ENCODE measurements at regions not wholly inside any gene's neighbourhood (a gene's known extent, or its start where the extent isn't known, plus 50 kb on each side); places are given as distances from the start of the nearest gene placed in this dataset.

DNA sequence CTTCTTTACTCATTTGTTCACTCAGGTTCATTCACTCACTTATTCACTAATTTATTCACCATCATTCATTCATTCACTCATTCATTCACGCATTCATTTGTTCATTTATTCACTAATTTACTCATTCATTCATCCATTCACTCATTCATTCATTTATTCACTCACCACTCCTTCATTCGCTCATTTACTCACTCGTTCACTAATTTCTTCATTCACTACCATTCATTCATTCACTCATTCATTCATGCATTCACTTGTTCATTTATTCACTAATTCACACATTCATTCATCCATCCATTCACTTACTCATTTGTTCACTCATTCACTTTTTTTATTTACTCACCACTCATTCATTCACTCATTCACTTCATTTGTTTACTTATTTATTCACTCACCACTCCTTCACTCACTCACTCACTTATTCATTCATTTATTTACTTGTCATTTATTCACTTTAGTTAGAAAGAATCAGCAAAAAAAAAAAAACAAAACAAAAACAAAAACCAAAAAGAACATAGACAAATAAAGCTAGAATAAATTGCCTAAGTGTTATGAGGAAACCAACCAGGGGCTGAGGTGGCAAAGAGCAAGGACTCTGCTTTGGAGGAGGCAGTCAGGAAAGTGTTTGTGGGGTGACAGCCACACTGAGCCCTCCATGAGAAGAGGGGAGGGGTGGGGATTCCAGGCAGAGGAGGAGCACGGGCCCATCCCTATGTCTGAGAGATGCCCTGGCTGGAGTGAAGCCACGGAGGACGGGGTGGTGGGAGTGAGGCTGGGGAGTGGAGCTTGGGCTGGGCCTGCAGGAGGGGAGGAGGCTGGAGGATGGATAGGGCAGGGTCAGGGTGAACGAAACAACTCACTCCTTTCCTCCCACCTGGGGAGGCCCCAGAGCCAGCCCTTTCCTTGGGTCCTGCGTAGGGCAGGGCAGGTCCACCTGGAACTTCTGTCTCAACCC is 129.2 kb upstream of the WNT4 start:
- no peak overlapping the region for H3K4me3 ChIP-seq (replicated peaks; ENCODE audit: low read depth, low read length)
- TF ChIP-seq, protein P1, sequence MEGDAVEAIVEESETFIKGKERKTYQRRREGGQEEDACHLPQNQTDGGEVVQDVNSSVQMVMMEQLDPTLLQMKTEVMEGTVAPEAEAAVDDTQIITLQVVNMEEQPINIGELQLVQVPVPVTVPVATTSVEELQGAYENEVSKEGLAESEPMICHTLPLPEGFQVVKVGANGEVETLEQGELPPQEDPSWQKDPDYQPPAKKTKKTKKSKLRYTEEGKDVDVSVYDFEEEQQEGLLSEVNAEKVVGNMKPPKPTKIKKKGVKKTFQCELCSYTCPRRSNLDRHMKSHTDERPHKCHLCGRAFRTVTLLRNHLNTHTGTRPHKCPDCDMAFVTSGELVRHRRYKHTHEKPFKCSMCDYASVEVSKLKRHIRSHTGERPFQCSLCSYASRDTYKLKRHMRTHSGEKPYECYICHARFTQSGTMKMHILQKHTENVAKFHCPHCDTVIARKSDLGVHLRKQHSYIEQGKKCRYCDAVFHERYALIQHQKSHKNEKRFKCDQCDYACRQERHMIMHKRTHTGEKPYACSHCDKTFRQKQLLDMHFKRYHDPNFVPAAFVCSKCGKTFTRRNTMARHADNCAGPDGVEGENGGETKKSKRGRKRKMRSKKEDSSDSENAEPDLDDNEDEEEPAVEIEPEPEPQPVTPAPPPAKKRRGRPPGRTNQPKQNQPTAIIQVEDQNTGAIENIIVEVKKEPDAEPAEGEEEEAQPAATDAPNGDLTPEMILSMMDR (IDR thresholded peaks at IDR 0.05; ENCODE audit: low read length, missing control alignments) = no peak
- DNase-seq (ENCODE audit: low read depth) = no peak

DNA sequence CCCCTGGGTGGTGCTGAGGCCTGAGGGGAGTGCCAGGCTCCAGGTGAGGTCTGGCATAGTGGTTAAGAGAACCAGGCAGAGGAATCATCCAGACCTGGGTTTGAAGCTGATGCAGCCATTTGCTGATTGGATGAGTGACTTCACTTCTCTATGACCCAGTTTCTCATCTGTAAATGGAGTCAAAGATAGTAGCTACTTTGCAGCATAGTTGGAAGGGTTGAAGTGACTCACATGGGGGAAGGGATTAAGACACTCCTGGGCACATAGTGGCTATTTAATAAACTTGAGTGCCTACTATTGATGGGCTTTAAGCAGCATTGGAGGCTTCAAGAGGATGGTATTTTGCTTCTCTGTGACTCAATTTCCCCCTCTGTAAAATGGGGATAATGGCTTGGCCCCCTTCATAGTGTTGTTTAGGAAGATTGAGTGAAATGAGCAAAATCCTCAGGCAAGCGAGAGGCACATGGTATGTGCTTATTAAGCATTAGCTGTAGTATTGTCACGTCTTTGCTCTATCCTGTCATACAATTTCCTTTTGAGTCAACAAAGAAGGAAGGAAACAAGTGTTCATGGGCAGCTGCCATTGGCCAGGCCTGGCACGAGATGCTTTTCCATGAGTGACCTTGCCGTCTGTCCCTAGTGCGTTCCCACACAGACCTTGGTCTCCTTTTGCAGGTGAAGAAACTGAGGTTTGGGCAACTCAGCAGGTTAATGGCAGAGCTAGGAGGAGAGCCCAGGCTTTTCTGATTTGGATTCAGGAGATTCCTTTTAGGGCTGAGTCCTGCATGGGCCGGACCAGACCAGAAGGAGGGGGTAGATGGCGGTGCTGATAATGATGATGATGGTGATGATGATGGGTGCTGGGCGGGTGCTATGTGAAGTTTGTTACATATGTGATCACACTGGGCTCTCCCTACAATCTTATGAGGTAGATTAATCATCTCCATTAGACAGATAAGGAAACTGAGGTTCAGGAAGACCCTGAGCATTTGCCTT is 131.1 kb upstream of the WNT4 start:
- H3K4me3 ChIP-seq (replicated peaks; ENCODE audit: low read depth, low read length) = no peak overlapping the region
- TF ChIP-seq, protein P1 (IDR thresholded peaks at IDR 0.05; ENCODE audit: low read length, missing control alignments) = no peak
- no peak for DNase-seq (ENCODE audit: low read depth)

DNA sequence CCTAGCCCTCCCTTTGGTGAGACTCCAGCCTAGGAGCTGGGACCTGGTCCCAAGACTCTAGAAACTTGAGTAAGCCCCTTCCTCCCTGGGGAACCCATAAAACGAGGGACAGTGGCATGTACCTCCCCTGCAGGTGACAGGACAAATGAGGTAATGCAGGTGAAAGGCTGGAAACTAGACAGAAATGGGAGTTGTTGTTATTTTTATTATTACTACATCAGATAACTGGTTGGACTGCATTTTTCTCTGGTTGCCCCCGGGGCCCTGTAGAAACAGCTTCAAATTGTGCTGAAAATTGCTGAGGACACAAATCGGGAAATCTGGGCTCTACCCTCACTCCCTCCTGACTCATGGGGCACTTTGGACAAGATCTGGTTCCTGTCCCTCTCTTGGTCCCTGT is 132.3 kb upstream of the WNT4 start:
- H3K4me3 ChIP-seq (replicated peaks; ENCODE audit: low read depth, low read length) = no peak overlapping the region
- no peak for DNase-seq (ENCODE audit: low read depth)
- TF ChIP-seq, protein P1 (IDR thresholded peaks at IDR 0.05; ENCODE audit: low read length, missing control alignments) = no peak

DNA sequence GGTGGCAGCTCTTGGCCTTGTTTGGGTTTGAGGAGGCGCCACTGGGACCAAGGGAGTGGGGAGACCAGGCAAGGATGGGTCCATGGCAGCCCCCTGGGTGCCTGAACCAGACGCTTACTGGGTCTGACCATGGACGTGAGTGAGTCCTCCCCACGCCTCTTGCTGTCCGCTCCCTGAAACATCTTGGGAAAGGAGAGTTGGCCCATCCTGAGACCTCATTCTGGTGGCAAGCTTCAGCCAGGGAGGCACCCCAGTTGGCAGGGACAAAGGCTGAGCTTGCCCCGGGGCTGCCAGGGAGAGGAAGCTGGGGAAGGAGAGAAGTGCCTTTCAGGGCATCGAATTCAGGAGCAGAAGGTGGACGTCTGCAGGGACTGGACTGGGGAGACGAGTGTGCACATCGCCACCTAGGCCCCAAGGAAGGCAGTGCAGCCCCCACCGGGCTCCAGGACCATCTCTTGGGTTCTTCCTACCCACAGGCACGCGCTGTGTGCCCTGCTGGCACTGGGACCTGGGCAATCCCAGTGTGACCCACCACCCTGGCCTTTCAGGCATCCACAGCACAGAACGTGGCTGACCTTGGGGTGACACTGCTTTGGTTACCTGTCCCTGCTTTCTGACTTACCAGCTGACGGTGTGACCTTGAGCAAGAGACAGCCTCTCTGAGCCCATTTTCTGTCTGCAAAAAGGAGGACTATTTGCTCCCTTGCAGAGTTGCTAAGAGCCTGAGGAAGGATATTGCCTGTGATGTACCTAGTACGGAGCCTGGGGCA is 132.9 kb upstream of the WNT4 start:
- DNase-seq (ENCODE audit: low read depth) = peak; percentile 66

DNA sequence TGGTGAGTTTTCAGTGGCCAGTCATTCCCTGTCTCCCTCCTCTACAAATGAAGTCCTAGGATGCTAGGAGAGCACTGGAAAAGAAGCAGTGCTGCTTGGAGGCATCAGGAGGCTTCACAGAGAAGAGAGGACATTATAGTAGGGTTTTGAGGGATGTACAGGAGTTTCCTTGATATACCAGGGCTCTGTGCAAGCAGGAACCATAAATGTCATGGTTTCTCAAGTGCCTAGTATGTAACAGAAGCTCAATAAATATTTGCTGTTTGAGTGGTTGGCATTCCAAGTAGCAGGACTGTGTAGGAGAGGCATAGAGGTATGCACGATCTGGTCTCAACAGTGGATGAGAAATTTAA is 133.5 kb upstream of the WNT4 start:
- H3K4me3 ChIP-seq (replicated peaks; ENCODE audit: low read depth, low read length) = no peak overlapping the region
- DNase-seq (ENCODE audit: low read depth) = no peak
- TF ChIP-seq, protein P1 (IDR thresholded peaks at IDR 0.05; ENCODE audit: low read length, missing control alignments) = no peak

More for the DNA sequence above, 132.9 kb upstream of the WNT4 start:
- H3K4me3 ChIP-seq (replicated peaks; ENCODE audit: low read depth, low read length) = no peak overlapping the region
- TF ChIP-seq, protein P1 (IDR thresholded peaks at IDR 0.05; ENCODE audit: low read length, missing control alignments) = peak; percentile 91

DNA sequence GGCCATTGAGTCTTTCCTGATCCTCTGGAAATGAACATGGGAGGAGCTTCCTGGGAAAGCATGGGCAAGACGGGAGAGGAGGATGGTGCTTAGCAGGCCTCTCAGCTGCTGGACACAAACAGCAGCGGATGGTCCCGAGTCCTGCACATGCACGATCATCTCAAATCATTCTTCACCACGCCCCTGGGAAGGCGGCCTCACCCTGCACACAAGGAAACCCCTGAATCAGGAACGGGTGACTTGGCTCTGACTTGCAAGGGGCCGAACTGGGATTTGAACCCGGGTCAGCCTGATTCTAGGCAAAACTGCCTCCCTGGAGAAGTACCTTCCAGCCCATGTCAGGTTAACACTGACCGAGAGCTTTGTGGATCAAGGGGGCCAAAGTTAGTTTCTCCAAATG is 134.8 kb upstream of the WNT4 start:
- TF ChIP-seq, protein P1 (IDR thresholded peaks at IDR 0.05; ENCODE audit: low read length, missing control alignments) = no peak
- no peak overlapping the region for H3K4me3 ChIP-seq (replicated peaks; ENCODE audit: low read depth, low read length)
- DNase-seq (ENCODE audit: low read depth) = no peak
